ENCODE measurements at regions not wholly inside any gene's neighbourhood (a gene's known extent, or its start where the extent isn't known, plus 50 kb on each side); places are given as distances from the start of the nearest gene placed in this dataset.
"Not testable (repeated sequence)": the region's sequence is repeated elsewhere in the genome, so short reads cannot be mapped to it uniquely, and the experiment has no call there.

GRCh38 chr2:91509276-91509675 is 2817.8 kb downstream of the RPIA start:
- not testable (repeated sequence) for TF ChIP-seq CTCF, POLR2AphosphoS5, POLR2A (IDR thresholded peaks at IDR 0.05)

Measured in transverse colon (tissue), 4 donors.